NCI-H2227 (cell line): ENCODE measurements at regions not wholly inside any gene's neighbourhood (a gene's known extent, or its start where the extent isn't known, plus 50 kb on each side); places are given as distances from the start of the nearest gene placed in this dataset.
A peak's percentile ranks its signal among the peaks of the same experiment; 100 is the strongest.

Experiments
- DNase-seq: peaks from one replicate; lab custom pipeline; 2025; ENCODE audit not compliant: unreplicated experiment; lab: John Stamatoyannopoulos, UW

GRCh38 chr4:11342401-11342800 lies 86.3 kb downstream of the HS3ST1 start:
- no peak for DNase-seq

GRCh38 chr4:11341337-11342043 lies 87.2 kb downstream of the HS3ST1 start:
- no peak for DNase-seq

- peak; percentile 43 for DNase-seq
These were observed 89.5 kb downstream of the HS3ST1 start for GRCh38 chr4:11338956-11339782.

- DNase-seq: no peak
These were observed 91.4 kb downstream of the HS3ST1 start for GRCh38 chr4:11337287-11337686.

- no peak for DNase-seq
These were observed 92.3 kb downstream of the HS3ST1 start for GRCh38 chr4:11336435-11336834.

GRCh38 chr4:11334887-11335286 lies 93.8 kb downstream of the HS3ST1 start:
- no peak for DNase-seq

GRCh38 chr4:11328401-11328800 lies 100.3 kb downstream of the HS3ST1 start:
- no peak for DNase-seq

GRCh38 chr4:11326021-11326420 lies 102.7 kb downstream of the HS3ST1 start:
- DNase-seq: no peak

- DNase-seq: no peak
These were observed 104.9 kb downstream of the HS3ST1 start for GRCh38 chr4:11323771-11324170.

GRCh38 chr4:11313157-11313943 lies 115.3 kb downstream of the HS3ST1 start:
- no peak for DNase-seq

GRCh38 chr4:11312389-11312788 lies 116.3 kb downstream of the HS3ST1 start:
- no peak for DNase-seq

GRCh38 chr4:11301075-11301660 lies 127.5 kb downstream of the HS3ST1 start:
- DNase-seq: no peak

- no peak for DNase-seq
These were observed 128.9 kb downstream of the HS3ST1 start for GRCh38 chr4:11299836-11300235.

GRCh38 chr4:11299016-11299415 lies 129.7 kb downstream of the HS3ST1 start:
- DNase-seq: no peak

- no peak for DNase-seq
These were observed 130.2 kb downstream of the HS3ST1 start for GRCh38 chr4:11298451-11298850.

GRCh38 chr4:11297627-11298026 lies 131.1 kb downstream of the HS3ST1 start:
- DNase-seq: no peak

GRCh38 chr4:11297201-11297600 lies 131.5 kb downstream of the HS3ST1 start:
- DNase-seq: no peak

GRCh38 chr4:11293866-11294265 lies 134.8 kb downstream of the HS3ST1 start:
- DNase-seq: no peak

GRCh38 chr4:11287055-11287454 lies 141.6 kb downstream of the HS3ST1 start:
- no peak for DNase-seq

GRCh38 chr4:11286533-11286932 lies 142.2 kb downstream of the HS3ST1 start:
- no peak for DNase-seq

- no peak for DNase-seq
These were observed 147.0 kb downstream of the HS3ST1 start for GRCh38 chr4:11281720-11282119.
